ENCODE measurements at regions not wholly inside any gene's neighbourhood (a gene's known extent, or its start where the extent isn't known, plus 50 kb on each side); places are given as distances from the start of the nearest gene placed in this dataset.

DNA sequence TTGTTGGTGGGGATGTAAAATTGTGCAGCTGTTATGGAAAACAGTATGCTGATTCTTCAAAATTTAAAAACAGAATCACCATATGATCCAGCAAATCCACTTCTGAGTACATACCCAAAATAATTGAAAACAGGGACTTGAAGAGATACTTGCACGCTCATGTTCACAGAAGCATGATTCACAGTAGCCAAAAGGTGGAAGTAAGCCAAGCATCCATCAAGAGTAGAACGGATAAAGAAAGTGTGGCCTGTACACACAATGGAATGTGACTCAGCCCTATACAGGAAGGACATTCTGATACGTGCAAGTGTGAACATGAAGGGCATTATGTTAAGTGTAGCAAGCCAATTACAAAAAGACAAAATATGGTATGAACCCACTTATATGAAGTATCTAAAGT lies 696.7 kb upstream of the CELF2 start:
- no peaks in the 10 kb centered on the region for H3K36me3 Mint-ChIP-seq
- no peak overlapping the region for H3K27ac Mint-ChIP-seq
- no peaks in the 10 kb centered on the region for H3K4me1 Mint-ChIP-seq
- ATAC-seq (ENCODE audit: low read depth) (no peak), DNase-seq (no peak)
- no peaks in the 10 kb centered on the region for H3K27me3 Mint-ChIP-seq
- H3K4me3 Mint-ChIP-seq, result no peak overlapping the region
- H3K9me3 Mint-ChIP-seq, result no peaks in the 10 kb centered on the region
- POLR2A ChIA-PET, result no interaction called here

DNA sequence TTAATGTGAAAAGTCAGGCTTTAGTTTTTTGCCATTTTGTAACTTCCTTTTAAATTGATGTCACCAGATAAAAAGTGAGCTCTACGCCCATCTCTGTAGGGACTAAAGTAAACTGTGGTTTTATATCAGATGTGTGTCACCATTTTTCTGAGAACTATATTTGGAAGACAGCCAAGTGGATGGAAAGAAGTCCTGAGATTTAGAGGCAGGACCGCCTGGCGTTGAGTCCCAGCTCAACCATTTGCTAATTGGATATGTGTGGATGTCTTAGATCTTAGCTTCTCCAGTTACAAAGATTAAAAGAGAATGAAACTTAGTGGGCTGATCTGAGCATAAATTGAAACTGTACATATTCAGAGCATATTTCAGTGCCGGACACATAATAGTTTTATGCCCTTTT lies 691.6 kb upstream of the CELF2 start:
- no peaks in the 10 kb centered on the region for H3K4me1 Mint-ChIP-seq
- POLR2A ChIA-PET, result no interaction called here
- H3K4me3 Mint-ChIP-seq, result no peak overlapping the region
- no peak overlapping the region for H3K27ac Mint-ChIP-seq
- DNase-seq (no peak), ATAC-seq (ENCODE audit: low read depth) (no peak)
- H3K36me3 Mint-ChIP-seq, result no peaks in the 10 kb centered on the region
- H3K27me3 Mint-ChIP-seq, result no peaks in the 10 kb centered on the region
- H3K9me3 Mint-ChIP-seq, result no peaks in the 10 kb centered on the region

DNA sequence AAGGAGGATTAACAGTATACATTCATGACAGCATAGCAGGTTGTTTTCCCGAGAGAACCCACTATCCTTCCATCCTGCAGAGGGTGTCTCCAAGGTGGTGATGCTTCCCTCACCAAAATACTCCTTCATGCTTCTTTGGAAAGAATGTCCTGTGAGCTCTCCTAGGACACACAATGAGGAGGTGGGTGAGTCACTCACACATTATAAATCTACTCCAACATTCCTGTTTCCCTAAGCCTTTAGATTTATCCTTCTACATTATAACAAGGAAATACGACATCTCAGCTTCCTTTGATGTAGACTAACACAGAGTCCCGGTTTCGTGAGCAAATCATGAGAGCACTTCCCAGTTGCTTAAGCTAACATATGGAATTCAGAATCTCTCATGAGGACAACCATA lies 689.7 kb upstream of the CELF2 start:
- POLR2A ChIA-PET, result no interaction called here
- DNase-seq, result no peak

DNA sequence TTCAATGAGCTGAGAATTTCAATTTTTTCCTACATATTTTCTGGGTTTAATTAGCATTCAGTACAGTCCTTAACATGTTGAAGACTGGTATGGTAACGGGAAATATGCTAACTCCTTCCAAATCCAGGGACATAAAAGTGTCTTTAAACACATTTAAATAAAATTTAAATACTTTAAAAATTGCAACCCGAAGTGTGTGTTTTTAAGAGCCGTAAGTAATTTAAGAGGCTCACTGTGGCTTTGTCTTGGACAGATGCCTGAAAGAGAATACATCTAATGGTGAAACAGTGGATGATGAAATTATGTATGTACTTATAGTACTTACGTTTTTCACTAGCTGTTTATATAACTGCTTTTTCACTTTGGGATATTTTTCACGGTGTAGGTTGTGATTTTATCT lies 687.3 kb upstream of the CELF2 start:
- no peaks in the 10 kb centered on the region for H3K36me3 Mint-ChIP-seq
- H3K27ac Mint-ChIP-seq, result no peak overlapping the region
- no peak for ATAC-seq (ENCODE audit: low read depth)
- H3K4me1 Mint-ChIP-seq, result no peaks in the 10 kb centered on the region
- DNase-seq, result no peak
- POLR2A ChIA-PET, result no interaction called here
- no peaks in the 10 kb centered on the region for H3K9me3 Mint-ChIP-seq
- H3K4me3 Mint-ChIP-seq, result no peak overlapping the region
- H3K27me3 Mint-ChIP-seq, result peaks cover 4% of the 10 kb centered on the region

More for the DNA sequence above, 689.7 kb upstream of the CELF2 start:
- Mint-ChIP-seq H3K4me3 (no peak overlapping the region), H3K36me3 (no peaks in the 10 kb centered on the region), H3K27me3 (no peaks in the 10 kb centered on the region), H3K4me1 (no peaks in the 10 kb centered on the region), H3K9me3 (no peaks in the 10 kb centered on the region), H3K27ac (no peak overlapping the region)
- ATAC-seq (ENCODE audit: low read depth), result no peak

DNA sequence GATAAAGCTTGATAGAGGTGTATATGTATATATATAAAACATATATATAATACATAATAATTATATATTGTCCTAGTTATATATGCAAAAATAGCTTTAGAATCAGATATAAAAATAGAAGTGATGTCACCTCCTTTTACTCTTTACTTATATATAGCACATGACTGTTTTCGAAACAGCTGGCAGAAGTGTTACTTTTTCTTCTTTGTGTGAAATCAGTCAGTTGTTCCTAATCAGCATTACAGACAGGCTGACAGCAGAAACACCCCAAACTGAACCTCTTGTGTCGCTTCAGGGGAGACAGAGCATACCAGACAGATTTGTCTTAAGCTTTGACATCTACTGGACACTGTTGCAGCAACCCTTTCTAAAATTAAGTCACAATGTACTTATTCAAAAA lies 684.9 kb upstream of the CELF2 start:
- Mint-ChIP-seq H3K9me3 (no peaks in the 10 kb centered on the region), H3K36me3 (no peaks in the 10 kb centered on the region)

DNA sequence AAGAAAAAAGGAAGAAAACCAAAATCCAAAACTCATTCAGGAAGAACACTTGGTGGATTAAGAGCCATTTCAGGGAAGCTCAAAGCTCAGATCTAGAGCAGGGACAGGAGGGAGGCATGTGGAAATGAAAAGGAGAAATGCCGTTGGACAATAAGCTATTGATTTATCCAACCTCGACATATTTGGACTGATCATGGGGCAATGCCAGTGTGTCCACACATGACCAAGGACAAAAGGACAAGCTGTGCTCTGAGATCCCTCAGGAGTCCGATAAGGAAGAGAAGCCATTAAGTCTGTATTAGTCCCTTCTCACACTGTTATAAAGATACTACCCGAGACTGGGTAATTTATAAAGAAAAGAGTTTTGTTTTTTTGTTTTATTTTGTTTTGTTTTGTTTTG lies 684.0 kb upstream of the CELF2 start:
- Mint-ChIP-seq H3K4me3 (no peak overlapping the region), H3K4me1 (no peaks in the 10 kb centered on the region), H3K9me3 (no peaks in the 10 kb centered on the region), H3K27me3 (peaks cover 4% of the 10 kb centered on the region), H3K36me3 (no peaks in the 10 kb centered on the region), H3K27ac (no peak overlapping the region)
- ATAC-seq (ENCODE audit: low read depth) (no peak), DNase-seq (no peak)
- POLR2A ChIA-PET, result no interaction called here

More for the DNA sequence above, 684.9 kb upstream of the CELF2 start:
- peaks cover 4% of the 10 kb centered on the region for H3K27me3 Mint-ChIP-seq
- H3K27ac Mint-ChIP-seq, result no peak overlapping the region
- no peaks in the 10 kb centered on the region for H3K4me1 Mint-ChIP-seq
- DNase-seq (no peak), ATAC-seq (ENCODE audit: low read depth) (no peak)
- H3K4me3 Mint-ChIP-seq, result no peak overlapping the region
- POLR2A ChIA-PET, result no interaction called here

DNA sequence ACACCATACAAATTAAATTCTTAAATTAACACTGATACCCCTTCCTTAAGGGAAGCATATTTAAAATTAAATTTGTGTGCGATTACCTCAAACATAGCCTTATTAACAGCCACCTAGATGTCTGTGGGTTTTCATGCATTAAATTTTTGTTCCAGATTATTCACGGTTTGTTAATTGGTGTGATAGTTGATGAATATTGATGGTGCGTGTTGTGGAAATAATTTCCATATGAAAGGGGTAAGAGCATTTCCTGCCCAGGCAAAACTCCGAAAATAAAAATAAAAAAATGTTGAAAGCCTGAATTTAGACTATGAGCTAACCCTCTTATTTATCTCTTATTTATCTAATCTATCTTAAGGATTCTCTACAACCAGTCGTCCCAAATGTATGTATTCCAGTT lies 679.3 kb upstream of the CELF2 start:
- ATAC-seq (ENCODE audit: low read depth), result no peak
- H3K9me3 Mint-ChIP-seq, result no peaks in the 10 kb centered on the region
- H3K27me3 Mint-ChIP-seq, result peaks cover 2% of the 10 kb centered on the region
- H3K4me1 Mint-ChIP-seq, result no peaks in the 10 kb centered on the region
- no peak for DNase-seq
- POLR2A ChIA-PET, result no interaction called here
- no peak overlapping the region for H3K27ac Mint-ChIP-seq
- no peak overlapping the region for H3K4me3 Mint-ChIP-seq
- H3K36me3 Mint-ChIP-seq, result no peaks in the 10 kb centered on the region

DNA sequence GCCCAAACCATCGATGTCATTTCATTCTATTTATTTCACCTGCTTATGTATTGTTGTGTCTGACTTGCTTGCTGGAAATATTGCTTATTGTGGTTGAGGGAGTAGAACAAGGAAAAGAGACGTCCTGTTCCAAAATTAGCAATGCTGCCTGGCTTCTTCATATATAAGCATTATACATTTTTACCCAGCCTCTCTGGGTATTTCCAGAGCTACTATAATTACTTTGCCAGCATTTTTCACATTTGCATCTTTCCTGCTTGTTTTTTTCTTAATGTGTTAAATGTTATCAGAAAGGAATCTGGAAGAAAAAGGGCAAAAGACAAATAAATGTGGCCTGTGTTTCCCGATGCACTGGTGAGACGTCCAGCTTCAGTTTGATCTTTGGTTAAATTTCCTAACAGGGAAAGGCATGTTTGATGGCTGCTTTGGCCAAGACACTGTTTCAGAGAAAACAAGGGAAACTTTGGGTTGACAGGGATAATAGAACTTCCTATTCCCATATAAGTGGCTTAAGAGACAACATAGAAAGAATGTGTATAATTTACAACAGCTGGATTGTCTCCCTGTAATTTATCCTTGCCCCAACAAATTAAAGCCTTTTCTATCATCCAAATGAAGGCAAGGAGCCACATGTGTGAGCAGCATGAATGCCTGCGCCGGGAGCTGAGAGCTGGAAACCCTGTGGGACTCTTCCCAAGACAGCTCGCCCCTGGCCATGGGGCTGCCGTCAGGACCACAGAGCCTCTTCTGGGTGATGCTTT lies 671.1 kb upstream of the CELF2 start:
- H3K36me3 Mint-ChIP-seq, result no peaks in the 10 kb centered on the region
- no peaks in the 10 kb centered on the region for H3K4me1 Mint-ChIP-seq
- ATAC-seq (ENCODE audit: low read depth), result no peak
- POLR2A ChIA-PET, result no interaction called here
- no peaks in the 10 kb centered on the region for H3K9me3 Mint-ChIP-seq
- H3K27me3 Mint-ChIP-seq, result peaks cover 4% of the 10 kb centered on the region
- H3K27ac Mint-ChIP-seq, result no peak overlapping the region
- DNase-seq, result no peak
- H3K4me3 Mint-ChIP-seq, result no peak overlapping the region

DNA sequence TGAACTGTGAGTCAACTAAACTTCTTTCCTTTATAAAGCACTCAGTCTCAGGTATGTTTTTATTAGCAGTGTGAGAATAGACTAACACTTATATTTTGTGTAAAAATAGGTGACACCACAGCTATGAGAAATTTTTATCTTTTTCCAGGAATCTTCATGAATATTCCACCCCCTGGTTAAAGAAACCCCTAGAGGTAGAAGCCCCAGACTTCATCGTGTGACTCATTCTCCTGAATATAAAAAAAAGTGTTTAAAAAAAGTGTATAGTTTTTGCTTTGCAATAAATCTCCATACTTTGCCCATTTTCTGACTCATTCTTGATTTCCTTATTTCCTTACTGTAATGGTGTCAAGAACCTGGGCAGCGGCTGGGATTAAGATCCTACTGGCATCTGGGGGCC lies 667.6 kb upstream of the CELF2 start:
- H3K27ac Mint-ChIP-seq, result no peak overlapping the region
- H3K4me3 Mint-ChIP-seq, result no peak overlapping the region
- H3K27me3 Mint-ChIP-seq, result peaks cover 2% of the 10 kb centered on the region
- no peaks in the 10 kb centered on the region for H3K36me3 Mint-ChIP-seq
- ATAC-seq (ENCODE audit: low read depth) (no peak), DNase-seq (no peak)
- no peaks in the 10 kb centered on the region for H3K4me1 Mint-ChIP-seq
- H3K9me3 Mint-ChIP-seq, result no peaks in the 10 kb centered on the region
- POLR2A ChIA-PET, result no interaction called here

DNA sequence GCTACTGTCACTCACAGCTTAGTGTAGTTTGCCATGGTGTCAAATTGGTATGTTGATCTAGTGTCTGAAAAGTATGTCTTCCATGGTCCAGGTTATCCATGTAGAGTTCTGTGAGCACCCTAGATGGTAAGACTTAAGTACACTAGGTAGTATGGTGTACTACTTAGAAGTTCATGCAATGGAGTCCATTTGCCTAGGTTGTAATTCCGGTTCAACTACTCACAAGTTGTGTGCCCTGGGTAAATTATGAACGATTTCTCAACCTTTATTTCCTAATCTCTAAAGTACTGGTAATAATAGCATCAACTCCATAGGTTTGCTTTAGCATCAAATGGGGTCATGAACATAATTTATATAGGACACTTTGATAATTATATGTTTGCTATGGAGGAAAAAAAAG lies 666.2 kb upstream of the CELF2 start:
- DNase-seq, result no peak
- Mint-ChIP-seq H3K4me1 (no peaks in the 10 kb centered on the region), H3K27ac (no peak overlapping the region), H3K36me3 (no peaks in the 10 kb centered on the region), H3K27me3 (peaks cover under 1% of the 10 kb centered on the region), H3K4me3 (no peak overlapping the region), H3K9me3 (no peaks in the 10 kb centered on the region)
- POLR2A ChIA-PET, result no interaction called here
- ATAC-seq (ENCODE audit: low read depth), result no peak

DNA sequence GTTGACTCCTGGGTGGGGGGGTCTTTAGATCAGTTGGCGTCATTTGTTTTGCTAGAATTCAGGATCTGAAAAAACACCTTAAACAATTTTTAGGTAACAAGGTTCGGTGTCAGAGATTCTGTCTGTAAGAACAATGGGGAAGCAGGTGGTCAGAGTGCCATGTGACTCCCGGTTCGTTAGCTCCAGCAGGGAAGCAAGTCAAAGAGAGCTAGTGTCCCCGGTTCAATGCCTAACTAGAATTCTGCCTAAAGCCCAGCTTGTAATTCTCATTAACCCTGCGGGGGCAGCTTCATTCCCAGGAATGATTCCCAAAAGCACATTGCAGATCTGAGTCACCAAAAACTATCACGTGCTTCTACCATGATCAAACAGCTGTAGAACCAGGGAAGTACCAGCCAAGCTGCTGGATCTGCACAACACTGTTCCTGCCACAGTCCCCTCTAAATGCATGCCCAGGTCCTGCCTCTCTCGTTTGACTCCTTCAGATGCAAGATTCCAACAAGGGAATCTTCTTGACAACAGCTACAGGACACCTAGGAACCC lies 664.3 kb upstream of the CELF2 start:
- POLR2A ChIA-PET, result no interaction called here
- no peak for DNase-seq
- no peaks in the 10 kb centered on the region for H3K36me3 Mint-ChIP-seq
- H3K4me1 Mint-ChIP-seq, result no peaks in the 10 kb centered on the region
- no peaks in the 10 kb centered on the region for H3K27me3 Mint-ChIP-seq
- ATAC-seq (ENCODE audit: low read depth), result no peak
- H3K27ac Mint-ChIP-seq, result no peak overlapping the region
- H3K4me3 Mint-ChIP-seq, result no peak overlapping the region
- H3K9me3 Mint-ChIP-seq, result no peaks in the 10 kb centered on the region

DNA sequence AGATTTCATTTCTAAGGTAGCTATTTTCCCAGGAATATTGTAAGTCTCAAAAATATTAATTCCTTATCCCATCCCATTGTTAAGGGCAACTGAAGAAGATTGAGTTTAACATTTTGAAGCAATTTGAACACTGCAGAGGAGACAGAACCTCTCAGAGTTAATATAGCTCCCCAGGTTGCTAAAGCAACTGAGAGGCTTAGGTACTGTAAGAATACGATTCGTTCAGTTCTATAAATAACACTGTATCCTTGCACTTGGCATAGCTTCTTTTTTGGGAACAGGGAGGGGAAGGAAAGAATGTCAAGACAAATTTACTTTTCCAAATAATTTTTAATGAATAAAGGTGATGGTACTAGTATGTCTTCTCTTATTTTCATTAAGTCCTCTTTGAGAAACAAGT lies 658.4 kb upstream of the CELF2 start:
- Mint-ChIP-seq H3K27me3 (no peaks in the 10 kb centered on the region), H3K4me1 (no peaks in the 10 kb centered on the region), H3K36me3 (no peaks in the 10 kb centered on the region), H3K9me3 (no peaks in the 10 kb centered on the region), H3K27ac (no peak overlapping the region), H3K4me3 (no peak overlapping the region)
- POLR2A ChIA-PET, result no interaction called here
- no peak for ATAC-seq (ENCODE audit: low read depth)
- DNase-seq, result no peak

DNA sequence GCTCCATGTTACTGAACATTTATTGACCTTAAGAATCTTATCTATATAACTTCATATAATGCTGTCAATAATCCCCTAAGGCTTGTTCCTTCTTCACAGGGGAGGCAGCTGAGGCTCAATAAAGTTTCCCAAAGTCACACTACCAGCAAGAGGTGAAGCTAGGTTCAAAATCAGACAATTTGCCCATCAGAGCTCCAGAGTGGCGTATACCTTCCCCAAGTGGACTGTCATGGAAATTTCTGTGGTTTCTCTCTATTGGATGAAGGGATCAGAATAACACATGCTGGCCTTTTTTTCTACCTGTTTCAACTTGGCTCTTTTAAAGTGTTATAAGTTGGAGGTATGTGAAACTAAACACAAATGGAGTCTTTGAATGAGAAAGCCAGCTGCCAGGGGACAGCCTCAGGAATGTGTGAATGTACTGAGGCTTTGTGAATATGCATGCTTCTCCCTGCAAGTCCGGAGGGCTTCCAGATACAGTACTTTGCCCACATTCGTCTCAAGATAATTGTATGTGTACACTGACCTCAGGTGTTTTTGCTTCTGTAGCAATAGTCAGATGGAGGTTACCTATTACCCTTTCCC lies 656.3 kb upstream of the CELF2 start:
- no peak for ATAC-seq (ENCODE audit: low read depth)
- Mint-ChIP-seq H3K4me3 (no peak overlapping the region), H3K36me3 (no peaks in the 10 kb centered on the region), H3K4me1 (no peaks in the 10 kb centered on the region), H3K27me3 (no peaks in the 10 kb centered on the region), H3K27ac (no peak overlapping the region), H3K9me3 (no peaks in the 10 kb centered on the region)
- DNase-seq, result no peak
- POLR2A ChIA-PET, result no interaction called here

DNA sequence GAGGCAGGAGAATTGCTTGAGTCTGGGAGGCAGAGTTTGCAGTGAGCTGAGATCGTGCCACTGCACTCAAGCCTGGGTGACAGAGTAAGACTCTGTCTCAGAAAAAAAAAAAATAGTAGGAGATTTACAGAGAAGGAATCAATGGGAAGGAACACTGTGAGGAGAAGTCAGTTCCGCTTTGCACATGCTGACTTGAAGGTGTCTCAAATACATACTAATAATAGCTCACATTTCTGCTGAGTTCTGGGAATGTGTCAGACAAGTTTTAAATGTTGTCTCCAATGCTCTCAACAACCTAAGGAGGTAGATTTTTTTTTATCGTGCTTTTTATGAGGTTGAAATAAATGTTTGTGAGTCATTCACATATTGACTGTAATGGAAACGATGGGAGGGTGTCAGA lies 654.9 kb upstream of the CELF2 start:
- Mint-ChIP-seq H3K4me1 (no peaks in the 10 kb centered on the region), H3K36me3 (no peaks in the 10 kb centered on the region), H3K4me3 (no peak overlapping the region), H3K27ac (no peak overlapping the region), H3K9me3 (no peaks in the 10 kb centered on the region), H3K27me3 (no peaks in the 10 kb centered on the region)
- ATAC-seq (ENCODE audit: low read depth), result no peak
- POLR2A ChIA-PET, result no interaction called here
- DNase-seq, result no peak

All from activated naive CD8-positive, alpha-beta T cell treated with anti-CD3 and anti-CD28 coated beads, Interleukin-2, amount 10 ng/mL, durations not matched to agents 7 days and 5 days (primary cell).